Activated CD4-positive, alpha-beta T cell treated with anti-CD3 and anti-CD28 coated beads for 24 hours (primary cell): ENCODE measurements at regions not wholly inside any gene's neighbourhood (a gene's known extent, or its start where the extent isn't known, plus 50 kb on each side); places are given as distances from the start of the nearest gene placed in this dataset.

Source experiments
- DNase-seq, 2 donors: peaks; one replicate each; pipeline ENCODE4 v3.0.0-alpha.2; 2020; ENCODE audit warnings: low read depth in 2 of 2

DNA sequence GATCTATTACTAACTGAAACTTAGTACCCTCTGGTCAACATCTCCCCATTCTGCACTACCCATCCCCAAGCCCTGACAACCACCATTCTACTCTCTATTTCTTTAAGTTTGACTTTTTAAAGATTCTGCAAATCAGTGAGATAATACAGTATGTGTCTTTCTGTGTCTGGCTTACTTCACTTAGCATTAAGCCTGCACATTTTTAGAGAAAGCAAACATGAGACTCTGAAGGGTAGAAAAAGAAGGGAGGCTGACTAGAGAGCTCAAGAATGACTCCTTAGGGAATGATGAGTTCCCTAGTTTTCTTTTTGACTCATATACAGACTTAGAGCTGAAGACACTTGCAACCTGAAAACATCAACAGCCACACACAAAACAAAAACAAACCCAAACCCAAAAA is 311.3 kb downstream of the SQOR start:
- no peak for DNase-seq

DNA sequence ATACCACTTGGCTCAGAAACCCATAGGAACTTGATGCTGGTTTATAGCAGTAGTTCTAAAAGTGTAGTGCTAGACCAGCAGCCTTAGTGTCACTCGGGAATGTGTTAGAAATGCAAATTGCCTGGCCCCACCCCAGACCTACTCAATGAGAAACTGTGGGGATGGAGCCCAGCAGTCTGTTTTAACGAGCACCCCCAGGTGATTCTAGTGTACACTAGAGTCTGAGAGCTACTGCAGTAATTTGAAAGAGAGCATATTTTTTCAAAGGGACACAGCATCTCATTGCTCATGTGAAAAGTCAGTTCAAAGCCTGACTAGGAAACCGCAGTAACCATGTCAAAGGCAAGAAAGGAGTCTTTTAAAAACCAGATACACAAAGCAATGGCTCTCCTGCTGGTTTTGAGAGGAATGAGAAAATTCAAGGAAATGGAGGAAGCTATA is 313.4 kb downstream of the SQOR start:
- no peak for DNase-seq

GRCh38 chr15:45958924-45959323 is 324.1 kb downstream of the SQOR start:
- DNase-seq, result no peak

GRCh38 chr15:45962733-45963132 is 327.9 kb downstream of the SQOR start:
- no peak for DNase-seq

DNA sequence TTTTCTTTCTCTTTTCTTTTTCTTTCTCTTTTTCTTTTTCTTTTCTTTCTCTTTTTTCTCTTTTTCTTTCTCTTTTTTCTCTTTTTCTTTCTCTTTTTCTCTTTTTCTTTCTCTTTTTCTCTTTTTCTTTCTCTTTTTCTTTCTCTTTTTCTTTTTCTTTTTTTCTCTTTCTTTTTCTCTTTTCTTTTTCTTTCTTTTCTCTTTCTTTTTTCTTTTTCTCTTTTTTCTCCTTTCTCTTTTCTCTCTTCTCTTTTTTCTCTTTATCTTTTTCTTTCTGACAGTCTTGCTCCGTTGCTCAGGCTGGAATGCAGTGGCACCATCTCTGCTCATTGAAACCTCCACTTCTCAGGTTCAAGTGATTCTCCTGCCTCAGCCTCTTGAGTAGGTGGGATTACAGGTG is 335.7 kb downstream of the SQOR start:
- DNase-seq, result no peak

DNA sequence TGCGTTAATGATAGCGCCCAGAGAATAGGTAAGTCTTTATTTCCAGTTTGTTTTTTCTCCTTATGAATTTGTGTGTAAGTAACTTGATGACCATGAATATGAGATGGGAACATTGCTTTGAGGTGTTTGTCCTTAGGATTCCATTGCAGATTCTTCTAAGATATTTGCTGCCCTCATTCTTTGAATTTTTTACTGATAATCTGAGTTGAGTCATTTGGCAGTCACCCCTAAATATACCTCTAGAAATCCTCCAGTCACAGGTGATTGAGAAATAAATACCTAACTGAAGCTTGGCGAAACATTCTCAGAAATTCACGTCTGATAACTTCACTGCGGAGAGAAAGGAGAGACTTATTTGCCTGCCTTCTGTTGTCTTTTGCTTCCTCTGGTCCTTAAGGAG is 345.5 kb downstream of the SQOR start:
- no peak for DNase-seq

- no peak for DNase-seq
Observed at GRCh38 chr15:45981625-45982024, 346.8 kb downstream of the SQOR start.

- DNase-seq, result no peak
Observed at GRCh38 chr15:45991863-45992262, 357.0 kb downstream of the SQOR start.

DNA sequence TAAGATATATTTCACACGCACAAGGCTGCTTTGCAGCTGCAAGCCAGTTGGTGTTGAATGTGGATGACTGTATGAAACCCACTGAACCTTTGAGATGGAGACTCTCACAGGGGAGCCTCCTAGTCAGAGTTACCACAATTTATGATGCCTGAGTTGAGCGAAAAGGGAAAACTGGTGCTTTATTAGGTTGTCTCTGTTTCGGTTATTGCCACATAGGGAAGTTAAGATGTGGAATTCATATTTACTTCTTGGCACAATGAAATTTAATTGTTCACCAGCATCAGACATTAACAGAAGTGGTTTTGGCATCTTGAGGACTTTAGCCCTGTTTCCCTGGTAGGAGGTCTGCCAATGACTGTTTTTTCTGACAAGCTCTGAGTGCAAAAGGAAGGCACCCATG is 358.2 kb downstream of the SQOR start:
- no peak for DNase-seq

- no peak for DNase-seq
Observed at GRCh38 chr15:45993508-45993907, 358.7 kb downstream of the SQOR start.

DNA sequence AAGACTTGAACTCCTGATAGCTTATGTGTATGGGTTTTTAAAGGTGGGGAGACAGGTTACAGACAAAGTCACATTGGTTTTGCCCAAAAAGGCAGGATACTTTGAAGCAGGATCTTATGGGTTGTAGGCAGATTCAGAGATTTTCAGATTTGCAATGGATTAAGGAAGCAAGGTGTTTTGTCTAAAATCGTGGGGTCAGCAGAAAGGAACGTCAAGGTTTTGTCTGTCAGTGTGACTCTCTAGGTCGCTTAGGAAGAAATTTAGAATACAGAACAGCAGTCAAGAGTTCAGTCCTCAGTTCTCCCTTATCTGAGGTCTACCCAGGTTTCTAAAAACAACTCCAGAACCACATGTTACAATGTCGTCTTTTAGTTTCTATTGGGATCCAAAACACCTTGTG is 361.0 kb downstream of the SQOR start:
- DNase-seq, result no peak

GRCh38 chr15:46014532-46014931 is 379.7 kb downstream of the SQOR start:
- DNase-seq, result no peak

GRCh38 chr15:46034755-46035154 is 399.9 kb downstream of the SQOR start:
- no peak for DNase-seq

GRCh38 chr15:46039703-46040102 is 404.9 kb downstream of the SQOR start:
- no peak for DNase-seq

DNA sequence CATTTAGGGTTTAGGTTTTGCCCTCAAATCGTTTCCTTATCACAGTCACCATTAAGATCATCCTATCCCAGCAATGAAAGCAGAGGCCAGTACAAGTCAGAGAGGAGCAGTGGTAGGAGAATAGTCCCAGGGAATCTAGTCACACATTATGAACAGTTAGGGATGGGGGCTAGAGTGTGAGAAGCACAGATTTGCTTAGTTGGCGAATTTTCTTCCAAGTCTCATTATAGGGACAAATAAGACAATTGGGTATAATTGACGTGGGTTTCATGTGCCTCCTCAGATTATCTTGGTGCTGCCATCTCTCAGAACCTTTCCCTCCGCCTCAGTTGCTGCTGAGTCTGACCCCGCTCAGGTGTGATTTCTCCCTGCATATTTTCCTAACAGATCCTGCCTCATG is 407.1 kb downstream of the SQOR start:
- DNase-seq, result no peak

GRCh38 chr15:46059921-46060594 is 425.2 kb downstream of the SQOR start:
- DNase-seq, result no peak

DNA sequence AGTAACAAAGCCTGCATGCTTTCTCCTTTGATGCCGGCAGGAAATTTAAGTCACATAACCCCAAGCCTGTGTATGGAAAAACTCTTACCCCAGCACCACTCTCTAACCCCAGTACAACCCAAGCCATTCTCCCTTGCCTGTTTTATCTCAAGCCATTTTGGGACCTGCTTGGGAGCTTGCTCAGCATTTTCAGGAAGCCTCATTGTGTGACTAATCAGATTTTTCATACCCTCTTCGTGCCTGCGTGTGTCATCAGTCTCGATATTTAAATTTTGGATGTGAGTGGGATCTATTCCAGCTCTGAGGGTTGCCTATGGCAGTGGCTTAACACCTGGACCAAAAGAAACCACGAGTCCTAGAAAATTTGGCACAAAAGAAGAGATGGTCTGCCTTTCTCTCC is 426.2 kb downstream of the SQOR start:
- DNase-seq, result no peak

GRCh38 chr15:46077220-46077619 is 442.4 kb downstream of the SQOR start:
- no peak for DNase-seq

DNA sequence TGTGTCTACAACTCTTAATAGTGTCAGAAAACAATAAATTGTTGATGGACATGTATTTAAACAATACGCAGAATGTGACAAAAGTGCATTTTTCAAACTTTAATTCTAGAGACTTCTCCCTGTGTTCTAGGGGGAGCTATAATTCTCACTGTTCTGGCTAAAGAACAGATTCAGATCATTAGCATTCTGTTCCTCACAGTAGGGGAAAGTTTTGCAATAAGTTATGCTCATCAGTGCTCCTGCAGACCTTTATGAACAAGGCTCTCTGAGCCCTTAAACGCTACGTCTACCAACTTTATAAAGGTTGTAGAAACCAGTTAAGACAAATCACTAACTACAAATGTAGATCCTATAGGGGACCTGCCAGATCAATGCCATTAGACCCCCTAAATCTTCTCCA is 444.2 kb downstream of the SQOR start:
- no peak for DNase-seq

GRCh38 chr15:46080016-46080415 is 445.2 kb downstream of the SQOR start:
- no peak for DNase-seq

DNA sequence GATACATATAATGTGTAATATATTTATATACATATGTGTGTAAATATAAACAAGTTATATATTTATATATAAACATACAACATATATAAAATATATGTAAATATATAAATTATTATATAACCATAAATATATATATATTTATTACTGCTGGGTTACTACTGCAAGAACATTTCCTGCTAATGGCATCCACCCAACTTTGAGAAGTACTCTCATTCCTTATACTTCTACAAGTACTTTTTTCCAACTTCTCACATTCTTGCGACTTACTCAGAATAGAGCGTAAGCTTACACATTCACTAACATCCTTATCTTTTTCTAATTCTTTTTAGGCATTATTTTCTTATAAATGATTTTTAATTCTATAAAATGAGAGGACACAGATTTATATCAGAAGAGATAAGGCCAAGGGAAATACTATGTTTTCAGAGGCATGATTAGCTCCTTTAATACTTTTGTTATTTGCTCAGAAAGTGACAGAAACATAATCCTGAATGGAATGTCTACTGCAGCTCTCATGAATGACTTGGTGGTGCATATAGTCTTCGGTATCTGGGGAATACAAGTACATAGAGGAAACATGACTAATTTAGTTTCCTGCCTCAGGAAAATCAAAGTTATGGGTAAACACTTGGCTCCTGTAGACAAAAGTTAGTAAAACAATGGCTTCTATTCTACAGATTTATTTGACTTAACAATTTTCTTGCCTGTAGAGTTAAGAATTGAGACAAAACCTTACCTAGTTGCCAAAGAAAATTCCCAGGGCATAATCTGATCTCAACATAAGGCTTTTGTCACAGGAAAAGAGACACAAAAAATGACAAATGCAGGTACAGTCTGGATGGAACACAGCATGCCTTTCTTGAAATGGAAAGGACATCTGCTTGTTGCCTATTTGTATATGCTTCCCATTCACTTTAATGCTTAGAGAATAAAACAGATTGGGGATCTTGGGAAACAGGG is 453.9 kb downstream of the SQOR start:
- no peak for DNase-seq

DNA sequence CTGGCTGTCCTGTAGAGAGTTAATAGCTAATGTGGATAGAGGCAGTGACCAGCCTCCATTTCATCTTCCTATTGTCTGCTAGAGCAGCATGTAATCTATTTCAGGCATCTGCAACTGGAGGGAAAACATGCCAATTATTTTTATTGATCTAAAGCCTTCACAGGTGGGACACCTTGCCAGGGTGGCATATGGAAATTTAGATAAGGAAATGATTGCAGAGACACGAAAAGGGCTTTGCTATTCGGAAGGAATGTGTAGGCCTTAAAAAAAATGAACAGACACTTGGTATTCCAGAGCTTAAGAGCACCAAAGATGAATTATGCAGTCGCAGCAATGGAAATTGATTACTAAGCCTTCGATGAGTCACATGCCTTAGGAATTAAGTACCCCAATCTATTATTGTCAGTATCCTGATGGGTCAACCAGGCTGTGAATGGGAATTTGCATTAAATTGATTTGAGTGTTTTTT is 454.7 kb downstream of the SQOR start:
- no peak for DNase-seq

DNA sequence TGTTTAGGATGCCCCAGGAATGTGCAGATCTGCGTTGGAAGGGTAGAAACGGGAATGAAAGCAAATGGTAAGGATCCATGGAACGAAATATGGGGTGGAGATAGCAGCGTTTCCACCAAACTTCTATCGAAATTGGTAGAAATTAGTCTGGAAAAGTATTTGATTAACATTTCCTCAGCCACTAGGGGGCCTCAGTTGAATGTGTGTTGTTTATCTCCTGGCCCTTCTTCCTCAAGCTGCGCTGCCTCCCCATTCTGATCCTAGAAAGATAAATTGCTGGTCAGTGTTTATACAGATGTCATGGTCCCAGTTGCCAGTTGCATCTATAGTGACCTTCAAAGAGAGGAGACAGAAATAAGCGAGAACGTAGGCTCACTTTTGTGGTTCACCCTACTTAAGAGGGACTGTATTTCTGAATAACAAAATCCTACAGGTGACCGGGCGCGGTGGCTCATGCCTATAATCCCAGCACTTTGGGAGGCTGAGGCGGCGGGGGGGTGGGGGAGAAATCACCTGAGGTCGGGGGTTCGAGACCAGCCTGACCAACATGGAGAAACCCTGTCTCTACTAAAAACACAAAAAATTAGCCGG is 457.1 kb downstream of the SQOR start:
- no peak for DNase-seq
